Neuronal stem cell (in vitro differentiated cells): ENCODE measurements at regions not wholly inside any gene's neighbourhood (a gene's known extent, or its start where the extent isn't known, plus 50 kb on each side); places are given as distances from the start of the nearest gene placed in this dataset.

ENCODE experiments used
- DNase-seq: peaks from one replicate; pipeline ENCODE4 v3.0.0-alpha.2; 2013; ENCODE audit warnings: low spot score
- H2AFZ ChIP-seq: one replicate; pipeline ENCODE4 v1.6.1; 2013; ENCODE audit warnings: mild to moderate bottlenecking, low read length, inconsistent platforms
- H2AK5ac ChIP-seq: 2 replicates; pipeline ENCODE4 v1.6.1; 2013; ENCODE audit warnings: low read depth, mild to moderate bottlenecking, inconsistent platforms, low read length, moderate library complexity, mixed read lengths
- H2BK120ac ChIP-seq: 2 replicates; pipeline ENCODE4 v1.6.1; 2013; ENCODE audit warnings: low read depth, mild to moderate bottlenecking, inconsistent platforms, low read length, moderate library complexity, mixed read lengths
- H2BK12ac ChIP-seq: one replicate; pipeline ENCODE4 v1.6.1; 2013; ENCODE audit warnings: low read length, inconsistent platforms
- H2BK15ac ChIP-seq: 2 replicates; pipeline ENCODE4 v1.6.1; 2013; ENCODE audit warnings: mild to moderate bottlenecking, low read length, inconsistent platforms, mixed read lengths
- H2BK5ac ChIP-seq: one replicate; pipeline ENCODE4 v1.6.1; 2013; ENCODE audit warnings: inconsistent platforms, mild to moderate bottlenecking, low read length, moderate library complexity
- H3K14ac ChIP-seq: one replicate; pipeline ENCODE4 v1.6.1; 2013; ENCODE audit warnings: low read length, inconsistent platforms
- H3K18ac ChIP-seq: 2 replicates; pipeline ENCODE4 v1.6.1; 2013; ENCODE audit warnings: low read length, inconsistent platforms
- H3K23ac ChIP-seq: 2 replicates; pipeline ENCODE4 v1.6.1; 2013; ENCODE audit warnings: low read depth, mild to moderate bottlenecking, mixed read lengths, low read length, inconsistent platforms; ENCODE audit not compliant: poor library complexity
- H3K27ac ChIP-seq: replicated peaks from 3 replicates; pipeline ENCODE4 v1.5.1; 2013; ENCODE audit warnings: low read length, inconsistent platforms
- H3K27me3 ChIP-seq, 3 experiments: 2 replicates each; pipeline ENCODE4 v1.6.1; 2013; ENCODE audit warnings: low read length in 3 of 3, mild to moderate bottlenecking in 2 of 3, inconsistent platforms in 1 of 3, low read depth in 1 of 3, mixed read lengths in 1 of 3, moderate library complexity in 1 of 3; ENCODE audit not compliant: control insufficient read depth in 3 of 3, insufficient read depth in 3 of 3
- H3K36me3 ChIP-seq, 2 donors: replicated peaks in 1 of 2; 2 replicates each; pipeline ENCODE4 v1.6.1; 2013; ENCODE audit warnings: low read length in 2 of 2; ENCODE audit not compliant: control insufficient read depth in 2 of 2, insufficient read depth in 2 of 2
- H3K4ac ChIP-seq: 2 replicates; pipeline ENCODE4 v1.6.1; 2013; ENCODE audit warnings: inconsistent platforms, mild to moderate bottlenecking, low read length, moderate library complexity
- H3K4me1 ChIP-seq, 2 donors: 1 replicate in 1 of 2; 2 replicates in 1 of 2; pipeline ENCODE4 v1.6.1; 2013; ENCODE audit warnings: low read length in 2 of 2, low read depth in 1 of 2; ENCODE audit not compliant: control insufficient read depth in 2 of 2, insufficient read depth in 1 of 2
- H3K4me2 ChIP-seq: one replicate; pipeline ENCODE4 v1.6.1; 2013; ENCODE audit warnings: mild to moderate bottlenecking, low read length, inconsistent platforms; ENCODE audit not compliant: insufficient read depth, poor library complexity, severe bottlenecking
- H3K4me3 ChIP-seq, 2 donors: 2 replicates each; pipeline ENCODE4 v1.5.1; 2013; ENCODE audit warnings: low read length in 2 of 2, mild to moderate bottlenecking in 2 of 2, inconsistent platforms in 1 of 2, moderate library complexity in 1 of 2
- H3K79me1 ChIP-seq: one replicate; pipeline ENCODE4 v1.6.1; 2013; ENCODE audit warnings: low read depth, mild to moderate bottlenecking, inconsistent platforms, low read length, moderate library complexity
- H3K9ac ChIP-seq: one replicate; pipeline ENCODE4 v1.6.1; 2013; ENCODE audit warnings: mild to moderate bottlenecking, low read depth, low read length, inconsistent platforms; ENCODE audit not compliant: poor library complexity
- H3K9me3 ChIP-seq, 2 donors: replicated peaks in 1 of 2; 2 replicates each; pipeline versions ENCODE3 to v1.6.1; 2013; ENCODE audit warnings: low read length in 2 of 2, mild to moderate bottlenecking in 2 of 2, inconsistent platforms in 1 of 2, low read depth in 1 of 2, mixed read lengths in 1 of 2, moderate library complexity in 1 of 2; ENCODE audit not compliant: control insufficient read depth in 2 of 2, insufficient read depth in 1 of 2
- H4K8ac ChIP-seq: one replicate; pipeline ENCODE4 v1.6.1; 2013; ENCODE audit warnings: low read depth, mild to moderate bottlenecking, inconsistent platforms, low read length, moderate library complexity
- H4K91ac ChIP-seq: one replicate; pipeline ENCODE4 v1.6.1; 2013; ENCODE audit warnings: low read length, low read depth, mild to moderate bottlenecking, inconsistent platforms; ENCODE audit not compliant: poor library complexity
- WGBS, 2 donors: extraction: QIAGEN DNeasy Blood & Tissue Kit; methylation state at CpG; one replicate each; pipeline ENCODE4 v1.1.7; 2013; ENCODE audit warnings: missing lambda C conversion rate in 2 of 2, mixed read lengths in 1 of 2; ENCODE audit not compliant: insufficient read length in 2 of 2, insufficient replicate concordance in 1 of 2; ENCODE audit errors: extremely low coverage in 2 of 2; 5-methylcytosine and 5-hydroxymethylcytosine counted together

- no CpG with 5 or more reads among the region's 78 CpGs for WGBS, 2 donors
- H3K9ac ChIP-seq: peak overlapping the region; percentile 91
Measured at GRCh38 chr9:129436751-129437625, 183.9 kb downstream of the C9orf50 start.

GRCh38 chr9:129435988-129436717 is 184.7 kb downstream of the C9orf50 start:
- H3K9me3 ChIP-seq: peaks cover 0 to 6% of the 10 kb centered on the region in 2 donors
- H3K9ac ChIP-seq: peak overlapping the region; percentile 21
- no peak overlapping the region for H3K14ac ChIP-seq
- peak overlapping the region; percentile 62 for H3K23ac ChIP-seq
- H2AFZ ChIP-seq: peak overlapping the region; percentile 84
- peak overlapping the region; percentile 83 for H2AK5ac ChIP-seq
- DNase-seq: no peak
- no peaks in the 10 kb centered on the region for H3K79me1 ChIP-seq
- no peak overlapping the region for H4K91ac ChIP-seq
- no peak overlapping the region for H3K4ac ChIP-seq
- no CpG with 5 or more reads among the region's 30 CpGs for WGBS, 2 donors
- peak overlapping the region; percentile 90 for H2BK12ac ChIP-seq
- peak overlapping the region; percentile 94 for H2BK15ac ChIP-seq
- H3K4me3 ChIP-seq: no peak overlapping the region
- no peak overlapping the region for H2BK120ac ChIP-seq
- no peak overlapping the region for H3K27ac ChIP-seq
- no peak overlapping the region for H4K8ac ChIP-seq
- peak overlapping the region; percentile 95 for H3K18ac ChIP-seq
- no peaks in the 10 kb centered on the region for H3K36me3 ChIP-seq
- H3K27me3 ChIP-seq: peaks cover 0 to 34% (median 7%) of the 10 kb centered on the region in 3 experiments
- peak overlapping the region; percentile 98 for H3K4me2 ChIP-seq
- peak overlapping the region; percentile 14 for H2BK5ac ChIP-seq
- H3K4me1 ChIP-seq: peaks cover 18 to 29% of the 10 kb centered on the region in 2 donors

More at GRCh38 chr9:129436751-129437625, 183.9 kb downstream of the C9orf50 start:
- DNase-seq: no peak
- Histone ChIP-seq H3K36me3 (no peaks in the 10 kb centered on the region), H4K8ac (no peak overlapping the region), H2AK5ac (peak overlapping the region; percentile 99), H3K23ac (peak overlapping the region; percentile 62), H3K4me3 (peak overlapping the region; percentile 27 to 79), H3K27ac (no peak overlapping the region), H3K4me2 (peak overlapping the region; percentile 98), H3K27me3 (peaks cover 0 to 34% (median 7%) of the 10 kb centered on the region in 3 experiments), H2BK5ac (peak overlapping the region; percentile 14), H3K9me3 (peaks cover 0 to 6% of the 10 kb centered on the region in 2 donors), H3K14ac (peak overlapping the region; percentile 77), H2BK120ac (peak overlapping the region; percentile 65), H2BK12ac (peak overlapping the region; percentile 70), H2BK15ac (peak overlapping the region; percentile 94), H3K79me1 (no peaks in the 10 kb centered on the region), H3K18ac (peak overlapping the region; percentile 95), H2AFZ (peak overlapping the region; percentile 84), H3K4ac (peak overlapping the region; percentile 94), H4K91ac (no peak overlapping the region), H3K4me1 (peaks cover 19 to 30% of the 10 kb centered on the region in 2 donors)

GRCh38 chr9:129435291-129435690 is 185.6 kb downstream of the C9orf50 start:
- no peak overlapping the region for H3K18ac ChIP-seq
- H3K4me1 ChIP-seq: peaks cover 16 to 24% of the 10 kb centered on the region in 2 donors
- H2BK5ac ChIP-seq: no peak overlapping the region
- no peaks in the 10 kb centered on the region for H3K79me1 ChIP-seq
- no peak overlapping the region for H3K4ac ChIP-seq
- H4K8ac ChIP-seq: no peak overlapping the region
- no peak overlapping the region for H4K91ac ChIP-seq
- peaks cover 0 to 34% (median 7%) of the 10 kb centered on the region in 3 experiments for H3K27me3 ChIP-seq
- H3K9me3 ChIP-seq: peaks cover 0 to 6% of the 10 kb centered on the region in 2 donors
- H2BK120ac ChIP-seq: no peak overlapping the region
- no peaks in the 10 kb centered on the region for H3K36me3 ChIP-seq
- H3K4me2 ChIP-seq: no peak overlapping the region
- no peak overlapping the region for H3K4me3 ChIP-seq
- no peak overlapping the region for H3K9ac ChIP-seq
- WGBS, 2 donors: no CpG with 5 or more reads among the region's 12 CpGs
- H3K14ac ChIP-seq: no peak overlapping the region
- DNase-seq: no peak
- H2BK15ac ChIP-seq: no peak overlapping the region
- no peak overlapping the region for H2BK12ac ChIP-seq
- H3K27ac ChIP-seq: no peak overlapping the region
- H2AFZ ChIP-seq: no peak overlapping the region
- no peak overlapping the region for H3K23ac ChIP-seq
- peak overlapping the region; percentile 83 for H2AK5ac ChIP-seq

GRCh38 chr9:129434187-129434586 is 186.7 kb downstream of the C9orf50 start:
- no CpG with 5 or more reads among the region's 2 CpGs for WGBS, 2 donors
- no peak overlapping the region for H2BK12ac ChIP-seq
- H2BK120ac ChIP-seq: no peak overlapping the region
- peaks cover 16 to 24% of the 10 kb centered on the region in 2 donors for H3K4me1 ChIP-seq
- no peak overlapping the region for H3K14ac ChIP-seq
- H3K9me3 ChIP-seq: peaks cover 0 to 4% of the 10 kb centered on the region in 2 donors
- no peak overlapping the region for H3K9ac ChIP-seq
- no peak for DNase-seq
- no peak overlapping the region for H2BK5ac ChIP-seq
- no peak overlapping the region for H4K8ac ChIP-seq
- no peak overlapping the region for H3K4me2 ChIP-seq
- H4K91ac ChIP-seq: no peak overlapping the region
- H3K23ac ChIP-seq: no peak overlapping the region
- no peaks in the 10 kb centered on the region for H3K36me3 ChIP-seq
- no peak overlapping the region for H2BK15ac ChIP-seq
- H2AK5ac ChIP-seq: no peak overlapping the region
- H3K4me3 ChIP-seq: no peak overlapping the region
- no peak overlapping the region for H2AFZ ChIP-seq
- H3K18ac ChIP-seq: no peak overlapping the region
- H3K4ac ChIP-seq: no peak overlapping the region
- peaks cover 0 to 32% (median 7%) of the 10 kb centered on the region in 3 experiments for H3K27me3 ChIP-seq
- H3K79me1 ChIP-seq: no peaks in the 10 kb centered on the region
- no peak overlapping the region for H3K27ac ChIP-seq
